Testis (tissue), 2 donors: ENCODE measurements at regions not wholly inside any gene's neighbourhood (a gene's known extent, or its start where the extent isn't known, plus 50 kb on each side); places are given as distances from the start of the nearest gene placed in this dataset.
A peak's percentile ranks its signal among the peaks of the same experiment; 100 is the strongest.
"Not testable (repeated sequence)": the region's sequence is repeated elsewhere in the genome, so short reads cannot be mapped to it uniquely, and the experiment has no call there.

ENCODE experiments used
- DNase-seq: peaks from one replicate; pipeline ENCODE4 v3.0.0-alpha.2; 2019
- H3K27ac ChIP-seq, 2 donors: fragments of 200-600 bp; sonication (generic); one replicate each; pipeline ENCODE4 v1.5.1; 2019
- H3K27me3 ChIP-seq: fragments of 200-600 bp; sonication (generic); one replicate; pipeline ENCODE4 v1.5.1; 2019
- H3K36me3 ChIP-seq: fragments of 200-600 bp; sonication (generic); one replicate; pipeline ENCODE4 v1.5.1; 2017; ENCODE audit warnings: low read depth; ENCODE audit errors: missing control alignments
- H3K4me1 ChIP-seq: fragments of 200-600 bp; sonication (generic); one replicate; pipeline ENCODE4 v1.5.1; 2019
- H3K4me3 ChIP-seq, 2 donors: fragments of 200-600 bp; sonication (generic); one replicate each; pipeline ENCODE4 v1.5.1; 2017 to 2019
- H3K9me3 ChIP-seq: fragments of 200-600 bp; sonication (generic); one replicate; pipeline ENCODE4 v1.5.1; 2017
- POLR2A ChIP-seq: fragments of 450-650 bp; IDR thresholded peaks from one replicate; pipeline ENCODE4 v1.6.1; 2017; ENCODE audit warnings: antibody characterized with exemption, mild to moderate bottlenecking, moderate library complexity
- WGBS, 2 donors: methylation state at CpG; one replicate each; pipeline ENCODE4 v1.1.5; 2018; 5-methylcytosine and 5-hydroxymethylcytosine counted together
- intact Hi-C: fragments of 100-400 bp; cut with DNase I; formaldehyde crosslinking; loops from one replicate; pipeline ENCODE4 v1.15.1; 2023; ENCODE audit warnings: low total_unique reads
- TF ChIP-seq, protein P1 (sequence below), 3 experiments: fragments of 450-650 bp in 2 of 3; fragments of 200-600 bp in 1 of 3; sonication (generic) in 1 of 3; IDR thresholded peaks; one replicate each; pipeline ENCODE4 v1.5.1; 2016 to 2019; ENCODE audit warnings: antibody characterized with exemption in 3 of 3, mild to moderate bottlenecking in 2 of 3, moderate library complexity in 1 of 3

- Histone ChIP-seq H3K27me3 (no peaks in the 10 kb centered on the region), H3K27ac (no peak overlapping the region), H3K4me3 (no peak overlapping the region), H3K36me3 (no peaks in the 10 kb centered on the region), H3K9me3 (no peaks in the 10 kb centered on the region), H3K4me1 (no peaks in the 10 kb centered on the region)
- WGBS, 2 donors = 22 to 24% methylated on average over 1 of the region's 1 CpG
- no peak for DNase-seq
- intact Hi-C loops = no loop called here
- TF ChIP-seq, protein P1, sequence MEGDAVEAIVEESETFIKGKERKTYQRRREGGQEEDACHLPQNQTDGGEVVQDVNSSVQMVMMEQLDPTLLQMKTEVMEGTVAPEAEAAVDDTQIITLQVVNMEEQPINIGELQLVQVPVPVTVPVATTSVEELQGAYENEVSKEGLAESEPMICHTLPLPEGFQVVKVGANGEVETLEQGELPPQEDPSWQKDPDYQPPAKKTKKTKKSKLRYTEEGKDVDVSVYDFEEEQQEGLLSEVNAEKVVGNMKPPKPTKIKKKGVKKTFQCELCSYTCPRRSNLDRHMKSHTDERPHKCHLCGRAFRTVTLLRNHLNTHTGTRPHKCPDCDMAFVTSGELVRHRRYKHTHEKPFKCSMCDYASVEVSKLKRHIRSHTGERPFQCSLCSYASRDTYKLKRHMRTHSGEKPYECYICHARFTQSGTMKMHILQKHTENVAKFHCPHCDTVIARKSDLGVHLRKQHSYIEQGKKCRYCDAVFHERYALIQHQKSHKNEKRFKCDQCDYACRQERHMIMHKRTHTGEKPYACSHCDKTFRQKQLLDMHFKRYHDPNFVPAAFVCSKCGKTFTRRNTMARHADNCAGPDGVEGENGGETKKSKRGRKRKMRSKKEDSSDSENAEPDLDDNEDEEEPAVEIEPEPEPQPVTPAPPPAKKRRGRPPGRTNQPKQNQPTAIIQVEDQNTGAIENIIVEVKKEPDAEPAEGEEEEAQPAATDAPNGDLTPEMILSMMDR (IDR thresholded peaks at IDR 0.05) = no peak
- TF ChIP-seq POLR2A = no peak
Observed at GRCh38 chr9:102237094-102237493, 498.6 kb upstream of the GRIN3A start.

GRCh38 chr9:102227416-102227815, 489.0 kb upstream of the GRIN3A start:
- intact Hi-C loops = not testable (repeated sequence)

DNA sequence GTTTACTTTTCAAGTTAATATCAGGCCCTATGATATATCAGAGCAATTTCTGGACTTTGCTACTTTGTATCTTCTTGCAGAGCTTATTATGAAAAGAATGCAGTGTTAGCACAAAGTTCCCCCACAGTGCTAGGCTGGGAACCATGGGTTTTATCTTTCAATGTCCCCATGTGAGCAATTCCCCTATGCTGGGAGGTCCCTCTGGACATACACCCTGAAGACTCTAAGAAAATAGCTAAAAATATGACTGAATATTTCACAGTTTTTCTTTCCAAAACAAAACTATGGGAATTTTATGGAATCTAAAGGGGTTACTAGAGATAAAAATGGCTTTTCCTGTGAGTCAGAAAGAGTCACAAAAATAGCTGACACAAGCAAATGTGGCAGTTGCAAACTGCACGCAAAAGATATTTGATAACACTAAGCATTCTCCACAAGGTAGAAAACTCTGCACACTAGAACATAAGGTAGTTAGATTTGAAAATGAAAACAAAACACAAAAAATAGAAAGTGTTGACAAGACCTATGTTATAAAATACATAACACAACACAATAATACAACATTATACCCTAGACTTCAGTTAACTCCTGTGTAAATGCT, 487.5 kb upstream of the GRIN3A start:
- H3K36me3 ChIP-seq = no peaks in the 10 kb centered on the region
- DNase-seq = peak; percentile 78
- intact Hi-C loops = no loop called here

More at GRCh38 chr9:102227416-102227815, 489.0 kb upstream of the GRIN3A start:
- WGBS, 2 donors = 74 to 88% methylated on average over 4 of the region's 4 CpGs
- H3K27me3 ChIP-seq, H3K9me3 ChIP-seq, DNase-seq, H3K36me3 ChIP-seq, H3K4me3 ChIP-seq: not testable (repeated sequence)
- Histone ChIP-seq H3K4me1 (peaks cover 15% of the 10 kb centered on the region), H3K27ac (peak overlapping the region in 1 of 2 donors; percentile 9)

DNA sequence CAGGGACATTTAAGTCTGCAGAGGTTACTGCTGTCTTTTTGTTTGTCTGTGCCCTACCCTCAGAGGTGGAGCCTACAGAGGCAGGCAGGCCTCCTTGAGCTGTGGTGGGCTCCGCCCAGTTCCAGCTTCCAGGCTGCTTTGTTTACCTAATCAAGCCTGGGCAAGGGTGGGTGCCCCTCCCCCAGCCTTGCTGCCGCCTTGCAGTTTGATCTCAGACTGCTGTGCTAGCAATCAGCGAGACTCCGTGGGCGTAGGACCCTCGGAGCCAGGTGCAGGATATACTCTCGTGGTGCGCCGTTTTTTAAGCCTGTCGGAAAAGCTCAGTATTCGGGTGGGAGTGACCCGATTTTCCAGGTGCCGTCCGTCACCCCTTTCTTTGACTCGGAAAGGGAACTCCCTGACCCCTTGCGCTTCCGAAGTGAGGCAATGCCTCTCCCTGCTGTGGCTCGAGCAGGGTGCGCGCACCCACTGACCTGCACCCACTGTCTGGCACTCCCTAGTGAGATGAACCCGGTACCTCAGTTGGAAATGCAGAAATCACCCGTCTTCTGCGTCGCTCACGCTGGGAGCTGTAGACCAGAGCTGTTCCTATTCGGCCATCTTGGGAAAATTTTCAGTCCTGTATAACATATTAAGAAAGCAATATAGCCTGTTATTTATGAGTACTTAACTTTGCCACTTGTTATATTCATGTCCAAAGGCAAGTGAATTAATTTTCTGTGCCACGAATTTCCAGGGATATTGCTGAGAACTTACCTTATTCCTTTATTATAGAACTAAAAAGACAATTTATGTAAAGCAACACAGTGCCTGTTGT, 485.1 kb upstream of the GRIN3A start:
- 83 to 93% methylated on average over 27 of the region's 27 CpGs for WGBS, 2 donors
- H3K9me3 ChIP-seq, DNase-seq, intact Hi-C loops, H3K4me3 ChIP-seq, H3K27me3 ChIP-seq, H3K27ac ChIP-seq, H3K36me3 ChIP-seq: not testable (repeated sequence)
- peaks cover 15% of the 10 kb centered on the region for H3K4me1 ChIP-seq

More for the DNA sequence above, 487.5 kb upstream of the GRIN3A start:
- peaks cover 15% of the 10 kb centered on the region for H3K4me1 ChIP-seq
- peak overlapping the region in 1 of 2 donors; percentile 9 for H3K27ac ChIP-seq
- no peaks in the 10 kb centered on the region for H3K9me3 ChIP-seq
- no peaks in the 10 kb centered on the region for H3K27me3 ChIP-seq
- WGBS, 2 donors = 36 to 48% methylated on average over 1 of the region's 1 CpG
- no peak overlapping the region for H3K4me3 ChIP-seq
- TF ChIP-seq, protein P1 (IDR thresholded peaks at IDR 0.05) = no peak
- no peak for TF ChIP-seq POLR2A

DNA sequence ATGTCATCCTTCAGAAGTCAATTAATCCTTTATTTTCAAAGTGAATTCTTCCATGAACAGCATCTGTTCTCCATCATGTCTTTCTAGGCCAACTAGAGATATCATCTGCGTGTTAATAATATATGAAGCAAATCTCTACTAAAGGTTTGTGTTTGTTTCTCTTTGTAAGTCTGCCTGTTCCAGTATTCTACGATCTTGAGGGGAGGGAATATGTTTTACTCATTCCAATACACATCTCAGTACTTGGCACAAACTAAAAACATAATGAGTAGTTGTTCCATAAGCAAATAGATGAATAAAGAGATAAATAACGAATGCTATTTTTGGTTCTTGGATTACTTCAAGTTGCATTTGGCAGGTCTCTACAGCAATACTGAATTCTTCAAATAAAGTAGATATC, 470.7 kb upstream of the GRIN3A start:
- TF ChIP-seq, protein P1 (IDR thresholded peaks at IDR 0.05) = no peak
- no peak for TF ChIP-seq POLR2A
- DNase-seq = no peak
- WGBS, 2 donors = 55 to 56% methylated on average over 3 of the region's 3 CpGs
- no peaks in the 10 kb centered on the region for H3K36me3 ChIP-seq
- intact Hi-C loops = no loop called here
- H3K27ac ChIP-seq = no peak overlapping the region
- no peaks in the 10 kb centered on the region for H3K27me3 ChIP-seq
- H3K9me3 ChIP-seq = no peaks in the 10 kb centered on the region
- no peak overlapping the region for H3K4me3 ChIP-seq
- peaks cover 4% of the 10 kb centered on the region for H3K4me1 ChIP-seq
